ENCODE measurements at regions not wholly inside any gene's neighbourhood (a gene's known extent, or its start where the extent isn't known, plus 50 kb on each side); places are given as distances from the start of the nearest gene placed in this dataset.
"Not testable (repeated sequence)": the region's sequence is repeated elsewhere in the genome, so short reads cannot be mapped to it uniquely, and the experiment has no call there.

GRCh38 chr5:101647861-101648260 lies 648.2 kb downstream of the SLCO4C1 start:
- H3K27ac ChIP-seq (ENCODE audit: low read length): no peak overlapping the region
- DNase-seq: no peak
- no peak overlapping the region for H3K4me3 ChIP-seq (ENCODE audit: low read length)
- H4K20me1 ChIP-seq (ENCODE audit: low read length): no peaks in the 10 kb centered on the region
- no peak overlapping the region for H2AFZ ChIP-seq (ENCODE audit: low read length)
- H3K27me3 ChIP-seq (ENCODE audit: low read length): peaks cover 11% of the 10 kb centered on the region; the same call in 1 of the 2 replicates
- H3K9ac ChIP-seq (ENCODE audit: low read length): no peak overlapping the region
- no peaks in the 10 kb centered on the region for H3K9me3 ChIP-seq (ENCODE audit: low read length)
- no peak overlapping the region for H3K4me2 ChIP-seq (ENCODE audit: low read length)
- no TSS peak for BruUV-seq (replicated peaks)
- POLR2A ChIA-PET (ENCODE audit: unreplicated experiment): no interaction called here
- no peaks in the 10 kb centered on the region for H3F3A ChIP-seq (ENCODE audit: low read length, unreplicated experiment)
- TF ChIP-seq CTCF (conservative IDR thresholded peaks at IDR 0.05; ENCODE audit: low read depth, low read length) (no peak), EZH2 (IDR thresholded peaks at IDR 0.05; ENCODE audit: low read length, unreplicated experiment) (no peak), EZH2phosphoT487 (IDR thresholded peaks at IDR 0.05; ENCODE audit: borderline replicate concordance, low read length) (no peak)
- H3K9me2 ChIP-seq (replicated peaks; ENCODE audit: low read length): no peaks in the 10 kb centered on the region
- no peaks in the 10 kb centered on the region for H3K36me3 ChIP-seq (ENCODE audit: low read depth, low read length)
- no peaks in the 10 kb centered on the region for H3K4me1 ChIP-seq (ENCODE audit: insufficient read depth, low read length)
- intact Hi-C loops (cut with micrococcal nuclease): no loop called here
- CTCF ChIA-PET: no interaction called here
- H3K79me2 ChIP-seq (ENCODE audit: low read length): no peaks in the 10 kb centered on the region
- ATAC-seq: no peak

- H3K9me3 ChIP-seq (ENCODE audit: low read length): no peaks in the 10 kb centered on the region
- no peak overlapping the region for H2AFZ ChIP-seq (ENCODE audit: low read length)
- peaks cover 11% of the 10 kb centered on the region; the same call in 1 of the 2 replicates for H3K27me3 ChIP-seq (ENCODE audit: low read length)
- no peaks in the 10 kb centered on the region for H4K20me1 ChIP-seq (ENCODE audit: low read length)
- no peak overlapping the region for H3K4me3 ChIP-seq (ENCODE audit: low read length)
- DNase-seq: no peak
- no peaks in the 10 kb centered on the region for H3K9me2 ChIP-seq (replicated peaks; ENCODE audit: low read length)
- H3K4me1 ChIP-seq (ENCODE audit: insufficient read depth, low read length): no peaks in the 10 kb centered on the region
- no peak for TF ChIP-seq EZH2phosphoT487 (IDR thresholded peaks at IDR 0.05; ENCODE audit: borderline replicate concordance, low read length)
- no peak for TF ChIP-seq CTCF (conservative IDR thresholded peaks at IDR 0.05; ENCODE audit: low read depth, low read length)
- no peak for TF ChIP-seq EZH2 (IDR thresholded peaks at IDR 0.05; ENCODE audit: low read length, unreplicated experiment)
- intact Hi-C loops (cut with micrococcal nuclease): no loop called here
- no peaks in the 10 kb centered on the region for H3K79me2 ChIP-seq (ENCODE audit: low read length)
- POLR2A ChIA-PET (ENCODE audit: unreplicated experiment): no interaction called here
- H3K36me3 ChIP-seq (ENCODE audit: low read depth, low read length): no peaks in the 10 kb centered on the region
- CTCF ChIA-PET: no interaction called here
- no peak overlapping the region for H3K9ac ChIP-seq (ENCODE audit: low read length)
- BruUV-seq (replicated peaks): no TSS peak
- H3K27ac ChIP-seq (ENCODE audit: low read length): no peak overlapping the region
- no peak overlapping the region for H3K4me2 ChIP-seq (ENCODE audit: low read length)
- ATAC-seq: no peak
- H3F3A ChIP-seq (ENCODE audit: low read length, unreplicated experiment): no peaks in the 10 kb centered on the region
These were observed 652.3 kb downstream of the SLCO4C1 start for GRCh38 chr5:101643794-101644193.

GRCh38 chr5:101637599-101637998 lies 658.5 kb downstream of the SLCO4C1 start:
- CTCF ChIA-PET: no interaction called here
- H3K4me3 ChIP-seq (ENCODE audit: low read length): no peak overlapping the region
- intact Hi-C loops (cut with micrococcal nuclease): loop anchor here (1.0 kb wide), 1 partner anchor 19 kb away; no protein-coding TSS in a partner anchor
- H3K79me2 ChIP-seq (ENCODE audit: low read length): no peaks in the 10 kb centered on the region
- H2AFZ ChIP-seq (ENCODE audit: low read length): no peak overlapping the region
- DNase-seq (no peak), ATAC-seq (no peak)
- no peak overlapping the region for H3K4me2 ChIP-seq (ENCODE audit: low read length)
- no peak overlapping the region for H3K27ac ChIP-seq (ENCODE audit: low read length)
- H3K9me3 ChIP-seq (ENCODE audit: low read length): no peaks in the 10 kb centered on the region
- TF ChIP-seq EZH2 (IDR thresholded peaks at IDR 0.05; ENCODE audit: low read length, unreplicated experiment): no peak
- TF ChIP-seq EZH2phosphoT487 (IDR thresholded peaks at IDR 0.05; ENCODE audit: borderline replicate concordance, low read length): no peak
- TF ChIP-seq CTCF (conservative IDR thresholded peaks at IDR 0.05; ENCODE audit: low read depth, low read length): no peak
- no peaks in the 10 kb centered on the region for H3K36me3 ChIP-seq (ENCODE audit: low read depth, low read length)
- no TSS peak for BruUV-seq (replicated peaks)
- POLR2A ChIA-PET (ENCODE audit: unreplicated experiment): no interaction called here
- H3K27me3 ChIP-seq (ENCODE audit: low read length): no peaks in the 10 kb centered on the region
- no peaks in the 10 kb centered on the region for H4K20me1 ChIP-seq (ENCODE audit: low read length)
- H3F3A ChIP-seq (ENCODE audit: low read length, unreplicated experiment): no peaks in the 10 kb centered on the region
- no peak overlapping the region for H3K9ac ChIP-seq (ENCODE audit: low read length)
- no peaks in the 10 kb centered on the region for H3K9me2 ChIP-seq (replicated peaks; ENCODE audit: low read length)
- no peaks in the 10 kb centered on the region for H3K4me1 ChIP-seq (ENCODE audit: insufficient read depth, low read length)

- CTCF ChIA-PET; H4K20me1 ChIP-seq (ENCODE audit: low read length): not testable (repeated sequence)
These were observed 668.3 kb downstream of the SLCO4C1 start for GRCh38 chr5:101627770-101628169.

More at GRCh38 chr5:101627770-101628169, 668.3 kb downstream of the SLCO4C1 start:
- H3K4me3 ChIP-seq (ENCODE audit: low read length); H3K4me2 ChIP-seq (ENCODE audit: low read length); BruUV-seq (replicated peaks); H3F3A ChIP-seq (ENCODE audit: low read length, unreplicated experiment); H3K79me2 ChIP-seq (ENCODE audit: low read length); H3K9me2 ChIP-seq (replicated peaks; ENCODE audit: low read length); H3K9ac ChIP-seq (ENCODE audit: low read length); H3K27ac ChIP-seq (ENCODE audit: low read length); POLR2A ChIA-PET (ENCODE audit: unreplicated experiment); H3K4me1 ChIP-seq (ENCODE audit: insufficient read depth, low read length); intact Hi-C loops (cut with micrococcal nuclease); H3K36me3 ChIP-seq (ENCODE audit: low read depth, low read length); DNase-seq; H3K9me3 ChIP-seq (ENCODE audit: low read length); H2AFZ ChIP-seq (ENCODE audit: low read length); H3K27me3 ChIP-seq (ENCODE audit: low read length); ATAC-seq: not testable (repeated sequence)

Measured in PC-3 (cell line).